B cell (primary cell): ENCODE measurements at regions not wholly inside any gene's neighbourhood (a gene's known extent, or its start where the extent isn't known, plus 50 kb on each side); places are given as distances from the start of the nearest gene placed in this dataset.

ENCODE experiments used
- ATAC-seq: fragments of 200-7000 bp; cut with Tn5 transposase; one replicate; pipeline ENCODE4 v1.10.0; 2021; ENCODE audit warnings: low read depth, mild to moderate bottlenecking, moderate number of reproducible peaks, moderate library complexity
- CTCF ChIA-PET: fragments of 350-600 bp; sonication (Branson Sonifier 250); formaldehyde crosslinking; loops from one replicate; lab custom pipeline; 2021; ENCODE audit warnings: antibody characterized with exemption, inconsistent platforms; lab: Charles Lee
- POLR2A ChIA-PET: fragments of 350-600 bp; sonication (Branson Sonifier 250); formaldehyde crosslinking; loops from one replicate; lab custom pipeline; 2021; ENCODE audit warnings: antibody characterized with exemption; lab: Charles Lee
- DNase-seq: peaks from one replicate; pipeline ENCODE4 v3.0.0; 2013
- H2AFZ ChIP-seq: 2 replicates; pipeline ENCODE4 v1.6.1; 2012; ENCODE audit warnings: mild to moderate bottlenecking, low read depth, low read length; ENCODE audit not compliant: insufficient read depth, poor library complexity, severe bottlenecking
- H3K27ac ChIP-seq, 2 donors: 1 replicate in 1 of 2; 2 replicates in 1 of 2; pipeline ENCODE4 v1.5.1; 2012 to 2013; ENCODE audit warnings: low read length in 2 of 2, mild to moderate bottlenecking in 2 of 2, moderate library complexity in 1 of 2
- H3K27me3 ChIP-seq, 4 experiments: fragments of 200-600 bp in 1 of 4; sonication (generic) in 1 of 4; replicated peaks in 1 of 4; 1 replicate in 2 of 4; 2 replicates in 2 of 4; pipeline versions ENCODE4 v1.6.1 to v1.7.0; 2013 to 2016; ENCODE audit warnings: low read length in 3 of 4, mild to moderate bottlenecking in 2 of 4, mixed read lengths in 1 of 4, moderate library complexity in 1 of 4; ENCODE audit not compliant: insufficient read depth in 4 of 4, control insufficient read depth in 3 of 4; ENCODE audit errors: control extremely low read depth in 1 of 4
- H3K36me3 ChIP-seq, 2 experiments: replicated peaks in 1 of 2; 1 replicate in 1 of 2; 2 replicates in 1 of 2; pipeline versions ENCODE4 v1.6.1 to v1.7.1; 2013; ENCODE audit warnings: low read length in 1 of 2; ENCODE audit not compliant: insufficient read depth in 2 of 2, control insufficient read depth in 1 of 2; ENCODE audit errors: control extremely low read depth in 1 of 2, extremely low read depth in 1 of 2
- H3K4me1 ChIP-seq, 2 donors: fragments of 200-600 bp in 1 of 2; sonication (generic) in 1 of 2; 1 replicate in 1 of 2; 2 replicates in 1 of 2; pipeline versions ENCODE4 v1.5.1 to v1.6.1; 2013 to 2017; ENCODE audit warnings: low read length in 2 of 2; ENCODE audit not compliant: control insufficient read depth in 2 of 2, insufficient read depth in 2 of 2
- H3K4me2 ChIP-seq: replicated peaks from 2 replicates; pipeline ENCODE3; 2012; ENCODE audit warnings: mild to moderate bottlenecking, low read depth, low read length; ENCODE audit not compliant: poor library complexity, severe bottlenecking
- H3K4me3 ChIP-seq, 5 experiments: fragments of 200-600 bp in 1 of 5; sonication (generic) in 1 of 5; 1 replicate in 3 of 5; 2 replicates in 2 of 5; pipeline versions ENCODE4 v1.5.1 to v1.7.0; 2011 to 2016; ENCODE audit warnings: low read length in 4 of 5, mild to moderate bottlenecking in 4 of 5, low read depth in 2 of 5, control low read depth in 1 of 5, moderate library complexity in 1 of 5; ENCODE audit not compliant: insufficient read depth in 1 of 5; ENCODE audit errors: control extremely low read depth in 1 of 5, extremely low read depth in 1 of 5
- H3K79me2 ChIP-seq: fragments of 200-600 bp; sonication (generic); one replicate; pipeline ENCODE4 v1.6.0; 2016; ENCODE audit warnings: low read length; ENCODE audit not compliant: control insufficient read depth, insufficient read depth
- H3K9ac ChIP-seq: fragments of 200-600 bp; sonication (generic); 2 replicates; pipeline ENCODE4 v1.6.1; 2017; ENCODE audit warnings: mild to moderate bottlenecking, low read length, moderate library complexity
- H3K9me3 ChIP-seq, 3 donors: one replicate each; pipeline versions ENCODE4 v1.6.1 to v1.7.1; 2013; ENCODE audit warnings: low read length in 2 of 3; ENCODE audit not compliant: control insufficient read depth in 2 of 3, insufficient read depth in 1 of 3; ENCODE audit errors: control extremely low read depth in 1 of 3
- H4K20me1 ChIP-seq: 2 replicates; pipeline ENCODE4 v1.6.0; 2012; ENCODE audit warnings: mild to moderate bottlenecking, low read length; ENCODE audit not compliant: insufficient read depth, control insufficient read depth, poor library complexity, severe bottlenecking
- H3K27ac Mint-ChIP-seq: one replicate; pipeline ENCODE4 v1.8.0; 2021; ENCODE audit warnings: mixed read lengths
- H3K27me3 Mint-ChIP-seq: one replicate; pipeline ENCODE4 v1.8.0; 2021; ENCODE audit warnings: mixed read lengths
- H3K4me1 Mint-ChIP-seq: one replicate; pipeline ENCODE4 v1.8.0; 2021; ENCODE audit warnings: mixed read lengths
- H3K4me3 Mint-ChIP-seq: one replicate; pipeline ENCODE4 v1.8.0; 2021; ENCODE audit warnings: mixed read lengths
- H3K9me3 Mint-ChIP-seq: one replicate; pipeline ENCODE4 v1.8.0; 2022; ENCODE audit warnings: mixed read lengths; ENCODE audit not compliant: insufficient read depth
- CTCF ChIP-seq: fragments of 200-600 bp; IDR thresholded peaks from one replicate; pipeline ENCODE4 v1.8.0; 2022; ENCODE audit warnings: antibody characterized with exemption, mild to moderate bottlenecking
- EZH2 ChIP-seq: IDR thresholded peaks from 2 replicates; pipeline ENCODE4 v1.6.1; 2012; ENCODE audit warnings: borderline replicate concordance, low read depth, mild to moderate bottlenecking, moderate library complexity, low read length; ENCODE audit not compliant: insufficient read depth, poor library complexity, severe bottlenecking
- WGBS: methylation state at CpG from one replicate; pipeline ENCODE4 v1.1.5; 2013; ENCODE audit warnings: missing lambda C conversion rate; ENCODE audit not compliant: insufficient coverage; 5-methylcytosine and 5-hydroxymethylcytosine counted together
- intact Hi-C: fragments of 100-400 bp; cut with micrococcal nuclease; formaldehyde crosslinking; loops from one replicate; pipeline ENCODE4 v1.10.0; 2022

GRCh38 chr13:70792121-70792520, 683.9 kb upstream of the KLHL1 start:
- Histone ChIP-seq H3K79me2 (no peaks in the 10 kb centered on the region), H2AFZ (no peak overlapping the region), H3K4me3 (no peak overlapping the region), H3K4me1 (no peaks in the 10 kb centered on the region), H4K20me1 (no peaks in the 10 kb centered on the region), H3K9me3 (no peaks in the 10 kb centered on the region), H3K9ac (no peak overlapping the region), H3K27me3 (no peaks in the 10 kb centered on the region), H3K27ac (no peak overlapping the region), H3K4me2 (no peak overlapping the region), H3K36me3 (no peaks in the 10 kb centered on the region)
- Mint-ChIP-seq H3K27me3 (no peaks in the 10 kb centered on the region), H3K4me3 (no peak overlapping the region), H3K27ac (no peak overlapping the region), H3K9me3 (no peaks in the 10 kb centered on the region), H3K4me1 (no peaks in the 10 kb centered on the region)
- TF ChIP-seq CTCF (no peak), EZH2 (no peak)
- DNase-seq, result no peak
- intact Hi-C loops, result no loop called here
- CTCF ChIA-PET, result no interaction called here
- POLR2A ChIA-PET, result no interaction called here
- WGBS, result 83% methylated on average over 1 of the region's 2 CpGs
- ATAC-seq, result no peak

- CTCF ChIA-PET, result no interaction called here
- ATAC-seq, result no peak
- no peak overlapping the region for H3K4me3 Mint-ChIP-seq
Observed at GRCh38 chr13:70789751-70790150, 681.5 kb upstream of the KLHL1 start.

More at GRCh38 chr13:70789751-70790150, 681.5 kb upstream of the KLHL1 start:
- H3K27me3 ChIP-seq, result no peaks in the 10 kb centered on the region
- no peak overlapping the region for H3K27ac ChIP-seq
- H3K4me2 ChIP-seq, result no peak overlapping the region
- Mint-ChIP-seq H3K27ac (no peak overlapping the region), H3K4me1 (no peaks in the 10 kb centered on the region), H3K27me3 (no peaks in the 10 kb centered on the region), H3K9me3 (no peaks in the 10 kb centered on the region)
- intact Hi-C loops, result no loop called here
- POLR2A ChIA-PET, result no interaction called here
- no peak for DNase-seq
- H3K36me3 ChIP-seq, result no peaks in the 10 kb centered on the region
- TF ChIP-seq EZH2 (no peak), CTCF (no peak)
- no peak overlapping the region for H3K9ac ChIP-seq
- no peaks in the 10 kb centered on the region for H4K20me1 ChIP-seq
- no peaks in the 10 kb centered on the region for H3K4me1 ChIP-seq
- H2AFZ ChIP-seq, result no peak overlapping the region
- no peak overlapping the region for H3K4me3 ChIP-seq
- H3K79me2 ChIP-seq, result no peaks in the 10 kb centered on the region
- H3K9me3 ChIP-seq, result no peaks in the 10 kb centered on the region
